Stimulated activated CD8-positive, alpha-beta memory T cell treated with anti-CD3 and anti-CD28 coated beads, Interleukin-15, amount 100 ng/mL, for 1 hour (primary cell): ENCODE measurements at regions not wholly inside any gene's neighbourhood (a gene's known extent, or its start where the extent isn't known, plus 50 kb on each side); places are given as distances from the start of the nearest gene placed in this dataset.

Experiments
- DNase-seq: peaks from one replicate; pipeline ENCODE4 v3.0.0-alpha.2; 2020; ENCODE audit warnings: low read depth

GRCh38 chr11:95353706-95354105 is 122.7 kb upstream of the SESN3 start:
- DNase-seq: no peak

GRCh38 chr11:95352733-95353346 is 121.8 kb upstream of the SESN3 start:
- DNase-seq: no peak

- no peak for DNase-seq
Observed at GRCh38 chr11:95349345-95349942, 118.4 kb upstream of the SESN3 start.

GRCh38 chr11:95346265-95346664 is 115.3 kb upstream of the SESN3 start:
- no peak for DNase-seq

- DNase-seq: no peak
Observed at GRCh38 chr11:95345651-95346050, 114.6 kb upstream of the SESN3 start.

GRCh38 chr11:95344932-95345642 is 114.1 kb upstream of the SESN3 start:
- DNase-seq: no peak

GRCh38 chr11:95341221-95341620 is 110.2 kb upstream of the SESN3 start:
- no peak for DNase-seq

GRCh38 chr11:95339086-95339901 is 108.3 kb upstream of the SESN3 start:
- no peak for DNase-seq

GRCh38 chr11:95338430-95338991 is 107.5 kb upstream of the SESN3 start:
- no peak for DNase-seq

GRCh38 chr11:95337972-95338429 is 107.0 kb upstream of the SESN3 start:
- DNase-seq: no peak

GRCh38 chr11:95337175-95337957 is 106.4 kb upstream of the SESN3 start:
- DNase-seq: peak; percentile 4

GRCh38 chr11:95335989-95336388 is 105.0 kb upstream of the SESN3 start:
- no peak for DNase-seq

- no peak for DNase-seq
Observed at GRCh38 chr11:95331161-95331560, 100.2 kb upstream of the SESN3 start.

GRCh38 chr11:95330302-95330701 is 99.3 kb upstream of the SESN3 start:
- no peak for DNase-seq

- no peak for DNase-seq
Observed at GRCh38 chr11:95327273-95327948, 96.4 kb upstream of the SESN3 start.

- no peak for DNase-seq
Observed at GRCh38 chr11:95325777-95326258, 94.8 kb upstream of the SESN3 start.

- DNase-seq: no peak
Observed at GRCh38 chr11:95324826-95325225, 93.8 kb upstream of the SESN3 start.

GRCh38 chr11:95322539-95322938 is 91.5 kb upstream of the SESN3 start:
- DNase-seq: no peak

GRCh38 chr11:95318498-95318897 is 87.5 kb upstream of the SESN3 start:
- DNase-seq: no peak

- no peak for DNase-seq
Observed at GRCh38 chr11:95308512-95309035, 77.6 kb upstream of the SESN3 start.
